Ovary (tissue), 3 donors: ENCODE measurements at regions not wholly inside any gene's neighbourhood (a gene's known extent, or its start where the extent isn't known, plus 50 kb on each side); places are given as distances from the start of the nearest gene placed in this dataset.

Experiments used
- CTCF ChIP-seq, 3 donors: fragments of 450-650 bp in 2 of 3; fragments of 200-600 bp in 1 of 3; IDR thresholded peaks; one replicate each; pipeline versions ENCODE4 v1.5.1 to v1.8.0; 2016 to 2022; ENCODE audit warnings: antibody characterized with exemption in 3 of 3, mild to moderate bottlenecking in 1 of 3
- EP300 ChIP-seq: sonication (generic); formaldehyde crosslinking; IDR thresholded peaks from one replicate; pipeline ENCODE4 v1.6.1; 2017; ENCODE audit warnings: antibody characterized with exemption
- POLR2A ChIP-seq: fragments of 450-650 bp; IDR thresholded peaks from one replicate; pipeline ENCODE4 v1.6.1; 2017; ENCODE audit warnings: antibody characterized with exemption, mild to moderate bottlenecking, moderate library complexity
- donor health status: DM: no; HTN: no; CAD: no.

GRCh38 chr7:119572132-119572531 is 700.8 kb upstream of the KCND2 start:
- TF ChIP-seq CTCF (IDR thresholded peaks at IDR 0.05) = no peak
- TF ChIP-seq POLR2A = no peak
- TF ChIP-seq EP300 = no peak
